RPMI8226 (cell line): ENCODE measurements at regions not wholly inside any gene's neighbourhood (a gene's known extent, or its start where the extent isn't known, plus 50 kb on each side); places are given as distances from the start of the nearest gene placed in this dataset.

Experiments
- DNase-seq: peaks from one replicate; pipeline ENCODE4 v3.0.0-alpha.2; 2015

- DNase-seq: no peak
Observed at GRCh38 chr20:50286174-50286511, 95.5 kb downstream of the CEBPB start.

DNA sequence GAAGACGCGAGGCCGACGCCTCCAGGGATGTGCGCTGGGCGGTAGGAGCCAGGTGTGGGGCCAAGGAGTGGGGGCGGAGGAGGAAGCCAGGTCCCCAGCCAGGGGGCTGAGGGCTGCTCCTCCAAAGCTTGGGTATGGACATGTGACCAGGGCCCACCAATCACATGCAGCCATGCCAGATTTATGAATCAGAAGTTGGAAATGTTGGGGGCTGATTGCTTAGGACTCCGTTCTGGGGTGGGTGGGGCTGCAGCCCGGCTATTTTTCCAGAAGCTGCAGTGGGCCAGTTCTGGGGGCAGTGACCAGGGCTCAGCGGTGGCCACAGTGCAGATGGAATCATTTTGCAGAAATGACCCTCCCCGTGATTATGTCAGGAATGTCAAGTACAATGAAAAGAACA is 96.0 kb downstream of the CEBPB start:
- no peak for DNase-seq

DNA sequence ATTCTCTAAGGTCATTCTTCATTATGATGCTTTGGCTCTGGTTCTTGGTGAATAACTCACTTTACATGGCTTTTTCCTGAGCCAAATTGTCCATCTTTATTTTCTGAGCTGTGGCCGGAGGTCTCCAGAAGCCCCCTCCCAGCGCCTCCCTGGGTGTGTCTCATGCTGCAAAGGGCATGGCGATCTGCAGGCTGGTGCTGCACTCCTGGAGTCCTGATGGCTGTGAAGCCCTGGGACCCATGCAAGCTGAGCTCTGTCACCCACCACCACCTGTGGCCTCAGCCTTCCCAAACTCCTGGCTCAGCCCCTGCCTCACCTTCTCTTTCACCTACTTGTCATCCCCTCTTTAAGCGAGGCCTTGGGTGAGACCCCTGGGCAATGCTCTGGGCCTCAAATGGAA is 96.9 kb downstream of the CEBPB start:
- no peak for DNase-seq

DNA sequence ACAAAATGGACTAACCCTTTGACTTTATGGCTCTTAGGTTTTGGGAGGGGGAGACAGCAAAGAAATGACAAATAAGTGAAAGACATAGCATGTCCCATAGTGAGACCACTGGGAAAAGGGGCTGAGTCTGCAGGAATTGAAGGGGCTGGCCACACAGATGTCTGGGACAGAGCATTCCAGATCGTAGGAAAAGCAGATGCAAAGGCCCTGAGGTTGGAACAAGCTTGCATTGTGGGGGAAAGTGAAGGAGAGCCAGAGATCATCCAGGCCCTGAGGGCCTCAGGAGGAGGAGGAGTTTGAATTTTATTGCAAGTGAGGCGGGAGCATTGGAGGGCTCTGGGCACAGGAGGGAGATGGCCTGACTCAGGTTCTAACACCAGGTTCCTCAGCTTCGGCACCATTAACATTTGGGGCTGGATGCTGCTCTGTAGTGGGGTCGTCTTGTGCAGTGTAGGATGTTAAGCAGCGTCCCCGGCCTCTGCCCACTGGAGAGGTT is 97.5 kb downstream of the CEBPB start:
- no peak for DNase-seq

DNA sequence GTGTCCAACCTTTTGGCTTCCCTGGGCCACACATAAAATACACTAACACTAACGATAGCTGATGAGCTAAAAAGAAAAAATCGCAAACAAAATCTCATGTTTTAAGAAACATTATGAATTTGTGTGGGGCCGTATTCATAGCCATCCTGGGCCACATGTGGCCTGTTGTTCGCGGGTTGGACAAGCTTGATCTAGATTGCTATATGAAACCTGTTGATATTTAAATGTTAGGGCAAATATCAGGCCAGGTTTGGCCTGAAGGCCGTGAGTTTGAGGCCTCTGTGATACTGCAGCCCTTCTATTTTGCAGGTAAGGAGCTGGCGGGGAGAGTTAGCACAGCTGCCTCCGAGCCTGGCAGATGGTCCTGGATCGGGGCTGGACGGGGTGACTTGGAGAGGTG is 99.0 kb downstream of the CEBPB start:
- DNase-seq: no peak

DNA sequence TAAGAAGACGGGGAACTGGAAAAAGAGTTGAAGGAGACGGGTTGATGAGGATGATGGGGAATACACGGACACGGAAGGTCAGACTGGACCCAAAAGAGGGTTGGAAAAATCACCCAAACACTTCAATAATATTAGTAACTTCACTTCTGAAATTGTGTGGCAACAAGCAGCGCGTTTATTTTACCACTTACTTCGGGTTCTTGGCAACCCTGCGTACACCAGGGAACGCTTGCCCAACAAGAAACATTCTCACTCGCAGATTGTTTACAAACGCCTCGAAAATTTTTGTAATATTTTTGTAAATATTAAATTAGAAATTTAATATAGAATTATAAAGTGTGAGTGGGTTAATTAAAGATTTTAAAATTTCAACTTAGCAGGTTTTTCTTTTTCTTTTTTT is 99.5 kb downstream of the CEBPB start:
- no peak for DNase-seq

GRCh38 chr20:50290808-50291207 is 100.2 kb downstream of the CEBPB start:
- DNase-seq: no peak

DNA sequence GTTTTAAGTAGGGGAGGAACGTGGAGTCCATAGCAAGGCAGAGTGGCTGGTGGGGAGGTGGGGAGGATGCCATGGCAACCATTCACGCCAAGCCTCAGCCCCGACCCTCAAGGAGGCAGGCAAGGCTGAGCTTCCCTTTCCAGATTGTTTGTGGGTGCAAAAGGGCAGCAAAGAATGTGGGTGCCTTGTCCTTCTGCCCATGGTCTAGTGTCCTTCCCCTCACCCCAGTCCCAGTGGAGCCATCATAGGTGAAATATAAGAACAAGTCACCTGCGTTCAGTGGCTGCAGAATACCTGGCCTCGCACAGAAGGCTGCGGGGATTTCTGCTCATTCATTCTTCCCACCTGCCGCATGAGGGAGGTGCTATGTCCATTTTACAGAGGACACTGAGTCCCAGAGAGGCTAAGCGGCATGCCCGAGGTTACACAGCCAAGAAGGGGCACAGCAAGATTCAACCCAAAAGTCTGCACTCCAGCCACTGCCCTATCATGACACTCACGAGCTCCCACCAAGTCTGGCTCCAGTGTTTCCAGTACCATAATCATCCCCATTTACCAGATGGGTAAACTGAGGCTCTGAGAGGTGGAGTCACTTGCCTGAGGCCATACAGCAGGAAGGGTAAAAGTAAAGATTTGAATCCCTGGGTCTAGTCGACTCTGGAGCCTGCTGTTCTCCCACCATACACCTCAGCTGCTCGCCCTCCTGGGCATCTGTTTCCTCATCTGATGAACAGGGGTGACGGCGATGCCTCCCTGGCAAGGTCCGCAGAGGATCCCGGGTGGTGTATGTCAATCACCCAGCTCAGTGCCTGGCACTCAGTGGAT is 100.8 kb downstream of the CEBPB start:
- no peak for DNase-seq

DNA sequence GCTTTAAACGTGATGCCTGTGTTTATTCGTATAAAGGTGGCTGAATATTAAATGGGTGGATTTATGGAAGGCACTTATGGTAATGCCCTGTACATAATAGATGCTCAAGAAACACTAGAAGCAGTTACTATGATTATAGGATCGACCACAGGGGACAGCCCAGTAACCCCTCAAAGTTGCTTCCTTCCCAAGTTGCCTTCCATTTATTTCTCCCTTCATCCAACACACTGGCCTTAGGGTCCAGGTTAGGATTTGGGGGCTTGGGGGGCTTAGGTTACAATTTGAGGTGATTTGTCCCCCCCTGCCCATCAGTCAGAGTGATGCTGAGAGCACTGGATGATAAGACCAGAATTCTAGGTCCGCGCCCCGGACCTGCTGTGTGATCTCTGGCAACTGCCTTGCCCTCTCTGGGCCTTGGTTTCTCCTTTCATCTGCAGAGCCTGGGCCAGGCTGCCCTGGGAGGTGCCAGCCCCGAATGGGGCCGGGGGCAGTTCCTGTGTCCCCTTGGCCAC is 101.5 kb downstream of the CEBPB start:
- DNase-seq: no peak

- no peak for DNase-seq
Observed at GRCh38 chr20:50292591-50293283, 102.1 kb downstream of the CEBPB start.

DNA sequence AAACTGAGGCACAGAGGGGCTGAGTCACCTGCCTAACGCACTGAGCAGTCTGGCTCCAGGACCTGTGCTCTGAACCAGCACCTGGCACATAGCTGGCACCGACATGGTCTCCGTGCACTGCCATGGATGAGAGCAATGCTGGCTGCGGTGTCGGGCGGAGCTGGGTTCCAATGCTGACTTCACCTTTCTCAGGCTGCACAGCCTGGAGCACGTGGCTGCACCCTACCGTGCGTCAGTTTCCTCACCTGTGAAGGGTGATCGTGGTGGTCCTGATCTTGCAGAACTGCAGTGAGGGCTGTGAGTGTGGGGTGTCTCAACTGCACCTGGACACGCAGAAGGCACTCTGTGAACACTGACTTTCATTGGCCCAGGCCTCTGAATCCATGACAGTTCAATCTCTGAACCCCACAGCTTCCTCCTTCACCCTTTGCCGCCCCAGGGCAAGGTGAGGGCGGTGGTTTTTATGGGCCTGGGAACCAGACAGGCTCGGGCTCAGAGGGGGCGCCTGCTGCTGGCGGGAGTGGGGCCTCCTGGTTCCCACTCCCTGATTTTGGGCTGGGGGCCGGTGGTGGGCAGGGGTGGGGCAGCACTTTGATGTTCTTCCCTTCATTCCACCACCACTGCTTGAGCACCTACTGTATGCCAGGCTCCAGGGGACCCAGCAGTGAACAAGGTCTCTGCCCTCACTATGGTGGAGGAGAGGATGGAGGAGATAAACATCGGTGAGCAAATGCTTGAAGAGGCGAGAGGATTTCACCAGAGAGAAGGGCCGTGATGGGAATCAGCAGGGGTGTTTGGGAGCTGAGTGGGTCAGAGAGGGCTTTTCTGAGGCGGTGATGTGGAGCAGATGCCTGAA is 102.9 kb downstream of the CEBPB start:
- DNase-seq: no peak

- no peak for DNase-seq
Observed at GRCh38 chr20:50294164-50295088, 103.8 kb downstream of the CEBPB start.

DNA sequence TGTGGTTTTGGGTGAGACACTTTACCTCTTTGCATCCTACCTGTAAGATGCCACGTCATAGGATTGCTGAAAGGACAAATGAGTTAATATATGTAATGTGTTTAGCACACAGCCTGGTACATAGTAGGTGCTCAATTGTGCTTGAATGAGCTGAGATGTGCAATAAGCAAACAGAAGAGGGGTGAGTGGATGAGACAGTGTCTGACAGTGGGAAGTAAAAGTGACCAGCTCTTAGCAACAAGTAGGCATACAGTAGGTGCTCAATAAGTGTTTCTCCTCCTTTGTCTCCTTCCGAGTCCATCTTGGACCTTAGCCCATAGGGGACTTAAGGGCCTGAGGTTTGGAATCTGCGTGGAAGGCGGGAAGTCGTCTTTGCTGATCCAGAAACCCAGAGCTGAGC is 104.7 kb downstream of the CEBPB start:
- DNase-seq: no peak

GRCh38 chr20:50295762-50296449 is 105.3 kb downstream of the CEBPB start:
- peak; percentile 55 for DNase-seq

DNA sequence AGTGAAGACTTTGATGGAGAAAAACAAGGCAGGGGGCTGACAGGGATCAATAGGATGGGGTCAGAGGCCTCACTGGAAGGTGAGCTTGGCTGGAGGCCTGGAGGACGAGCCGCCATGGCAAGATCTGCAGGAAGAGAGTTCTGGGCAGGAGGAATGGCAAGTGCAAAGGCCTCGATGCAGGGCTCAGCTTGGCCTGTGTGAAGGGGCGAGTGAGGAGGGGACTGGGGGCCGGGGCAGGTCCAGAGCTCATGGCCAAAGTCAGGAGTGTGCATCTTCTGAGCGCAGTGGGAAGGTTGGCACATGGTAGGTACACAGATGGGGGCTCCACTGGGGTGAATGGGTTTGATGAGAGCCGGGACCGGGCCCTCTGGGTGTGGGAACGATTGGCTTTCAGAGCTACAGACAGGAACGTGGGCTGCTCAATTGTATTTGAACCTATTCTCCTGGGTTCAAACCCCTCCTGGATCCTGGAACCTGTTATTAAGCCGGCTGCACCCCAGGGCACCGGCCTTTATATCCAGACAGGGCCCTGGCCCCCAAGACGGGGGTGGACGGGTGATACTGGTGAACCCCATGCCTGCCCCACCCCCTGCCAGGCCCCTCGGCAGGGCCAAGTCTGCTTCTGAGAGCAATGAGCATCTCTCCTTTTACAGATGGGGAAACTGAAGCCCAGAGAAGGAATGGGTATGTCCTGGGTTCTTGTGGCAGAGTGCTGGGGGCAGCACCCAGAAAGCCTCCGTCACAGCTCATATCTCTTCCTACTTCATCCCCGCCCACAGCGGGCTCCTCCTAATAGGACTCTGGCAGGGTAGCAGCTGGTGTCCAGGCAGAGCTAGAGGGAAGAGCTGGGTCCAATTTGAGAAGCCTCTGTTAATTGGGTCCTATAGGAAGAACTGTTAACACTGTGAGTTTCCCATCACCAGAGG is 106.1 kb downstream of the CEBPB start:
- DNase-seq: no peak

DNA sequence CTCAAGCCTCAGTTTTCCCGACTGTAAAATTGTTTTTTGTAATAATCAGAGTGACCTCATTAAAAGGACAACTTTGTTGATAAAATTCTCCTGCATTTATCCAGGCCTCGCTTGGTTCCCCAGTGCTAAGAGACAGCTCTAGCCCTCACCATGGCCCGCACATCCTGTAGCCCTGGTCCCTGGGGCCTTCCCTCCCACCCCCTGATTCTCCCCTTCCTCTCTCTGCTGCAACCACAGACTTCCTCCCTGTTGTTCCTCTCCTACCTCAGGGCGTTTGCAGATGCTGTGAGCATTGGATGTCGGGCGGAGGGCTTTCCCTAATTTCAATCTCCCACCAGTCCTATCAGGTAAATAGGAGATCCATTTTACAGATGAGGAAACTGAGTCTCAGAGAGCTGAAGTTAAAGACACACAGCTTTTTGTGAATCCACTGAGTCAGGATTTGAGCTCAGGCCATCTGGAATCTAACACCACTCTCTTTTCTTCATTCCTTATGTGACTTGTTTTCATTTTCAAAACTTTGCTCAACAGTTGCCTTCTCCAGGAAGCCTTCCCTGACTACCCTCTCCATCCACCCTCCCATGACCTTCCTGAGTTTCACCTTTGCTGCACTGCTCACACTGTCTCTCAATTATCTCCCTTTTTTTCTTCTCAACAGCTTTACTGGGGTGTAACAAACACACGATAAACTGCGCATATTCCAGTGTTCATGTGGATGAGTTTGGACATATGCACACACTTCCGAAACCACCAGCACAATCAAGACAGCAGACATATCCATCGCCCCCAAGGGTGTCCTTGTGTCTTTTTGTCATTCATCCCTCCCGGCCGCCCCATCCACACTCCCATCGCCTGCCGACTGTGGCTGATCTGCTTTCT is 107.1 kb downstream of the CEBPB start:
- no peak for DNase-seq

- no peak for DNase-seq
Observed at GRCh38 chr20:50298554-50299324, 108.1 kb downstream of the CEBPB start.

DNA sequence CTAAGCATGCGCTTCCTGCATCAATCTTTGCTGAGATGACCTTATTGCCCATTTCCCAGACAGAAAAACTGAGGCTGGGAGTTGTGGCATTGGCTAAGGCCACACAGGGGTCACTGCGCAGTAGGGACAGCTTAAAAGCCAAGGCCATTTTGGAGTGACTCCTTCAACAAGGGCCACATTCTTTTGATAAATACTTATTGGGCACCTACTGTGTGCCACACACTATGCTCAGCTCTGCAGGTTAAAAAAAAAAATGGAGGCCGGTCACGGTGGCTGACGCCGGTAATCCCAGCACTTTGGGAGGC is 108.6 kb downstream of the CEBPB start:
- DNase-seq: no peak

- DNase-seq: no peak
Observed at GRCh38 chr20:50301165-50301564, 110.5 kb downstream of the CEBPB start.
